Stimulated activated CD8-positive, alpha-beta memory T cell treated with anti-CD3 and anti-CD28 coated beads, Interleukin-4, amount 100 ng/mL, for 1 hour (primary cell): ENCODE measurements at regions not wholly inside any gene's neighbourhood (a gene's known extent, or its start where the extent isn't known, plus 50 kb on each side); places are given as distances from the start of the nearest gene placed in this dataset.

ENCODE experiments used
- DNase-seq, 2 donors: peaks; one replicate each; pipeline ENCODE4 v3.0.0-alpha.2; 2020; ENCODE audit warnings: low read depth in 2 of 2, low spot score in 1 of 2

- DNase-seq = no peak
Measured at GRCh38 chr3:107907996-107908395, 182.8 kb downstream of the CD47 start.

- DNase-seq = no peak
Measured at GRCh38 chr3:107904536-107905066, 186.2 kb downstream of the CD47 start.

GRCh38 chr3:107899990-107900651 is 190.7 kb downstream of the CD47 start:
- DNase-seq = no peak

GRCh38 chr3:107897471-107898061 is 193.3 kb downstream of the CD47 start:
- no peak for DNase-seq

GRCh38 chr3:107894998-107895397 is 195.8 kb downstream of the CD47 start:
- no peak for DNase-seq

GRCh38 chr3:107892955-107893624 is 197.7 kb downstream of the CD47 start:
- no peak for DNase-seq

GRCh38 chr3:107884719-107885460 is 205.9 kb downstream of the CD47 start:
- DNase-seq = no peak

- no peak for DNase-seq
Measured at GRCh38 chr3:107884028-107884427, 206.8 kb downstream of the CD47 start.

GRCh38 chr3:107882881-107883280 is 207.9 kb downstream of the CD47 start:
- no peak for DNase-seq

- no peak for DNase-seq
Measured at GRCh38 chr3:107882261-107882660, 208.6 kb downstream of the CD47 start.

GRCh38 chr3:107881509-107881908 is 209.3 kb downstream of the CD47 start:
- DNase-seq = no peak

GRCh38 chr3:107880702-107881101 is 210.1 kb downstream of the CD47 start:
- DNase-seq = no peak

GRCh38 chr3:107877936-107878335 is 212.9 kb downstream of the CD47 start:
- no peak for DNase-seq

GRCh38 chr3:107870943-107871638 is 219.7 kb downstream of the CD47 start:
- no peak for DNase-seq

- no peak for DNase-seq
Measured at GRCh38 chr3:107870096-107870495, 220.7 kb downstream of the CD47 start.

GRCh38 chr3:107868449-107868848 is 222.4 kb downstream of the CD47 start:
- DNase-seq = no peak

- DNase-seq = no peak
Measured at GRCh38 chr3:107861904-107862303, 228.9 kb downstream of the CD47 start.

GRCh38 chr3:107861422-107861821 is 229.4 kb downstream of the CD47 start:
- no peak for DNase-seq
